Vagina (tissue), 2 donors: ENCODE measurements at regions not wholly inside any gene's neighbourhood (a gene's known extent, or its start where the extent isn't known, plus 50 kb on each side); places are given as distances from the start of the nearest gene placed in this dataset.

Source experiments
- CTCF ChIP-seq, 3 experiments: fragments of 450-650 bp in 2 of 3; fragments of 200-600 bp in 1 of 3; sonication (generic) in 1 of 3; IDR thresholded peaks; one replicate each; pipeline ENCODE4 v1.5.1; 2017 to 2019; ENCODE audit warnings: antibody characterized with exemption in 3 of 3, mild to moderate bottlenecking in 2 of 3, moderate library complexity in 2 of 3
- POLR2A ChIP-seq, 2 donors: fragments of 450-650 bp; IDR thresholded peaks; one replicate each; pipeline ENCODE4 v1.6.1; 2017; ENCODE audit warnings: antibody characterized with exemption in 2 of 2, mild to moderate bottlenecking in 2 of 2, moderate library complexity in 2 of 2
- POLR2AphosphoS5 ChIP-seq, 2 donors: sonication (generic); formaldehyde crosslinking; IDR thresholded peaks; one replicate each; pipeline ENCODE4 v1.9.0; 2017; ENCODE audit warnings: antibody characterized with exemption in 2 of 2, mild to moderate bottlenecking in 2 of 2, low read depth in 1 of 2; ENCODE audit not compliant: insufficient read depth in 1 of 2

- no peak for TF ChIP-seq CTCF (IDR thresholded peaks at IDR 0.05)
- TF ChIP-seq POLR2AphosphoS5 (IDR thresholded peaks at IDR 0.05; ENCODE audit: insufficient read depth in 1 of 2, low read depth in 1 of 2): no peak
- TF ChIP-seq POLR2A (IDR thresholded peaks at IDR 0.05): no peak
Measured at GRCh38 chr14:71690478-71690877, 241.8 kb upstream of the RGS6 start.
